Upper lobe of left lung (tissue), 4 donors: ENCODE measurements at regions not wholly inside any gene's neighbourhood (a gene's known extent, or its start where the extent isn't known, plus 50 kb on each side); places are given as distances from the start of the nearest gene placed in this dataset.

Experiments
- EP300 ChIP-seq, 4 donors: sonication (generic); formaldehyde crosslinking; IDR thresholded peaks; one replicate each; pipeline ENCODE4 v1.5.1; 2017; ENCODE audit warnings: antibody characterized with exemption in 4 of 4, control low read depth in 2 of 4
- POLR2A ChIP-seq, 4 donors: fragments of 450-650 bp; IDR thresholded peaks; one replicate each; pipeline ENCODE4 v1.5.1; 2016 to 2017; ENCODE audit warnings: antibody characterized with exemption in 4 of 4, mild to moderate bottlenecking in 2 of 4
- POLR2AphosphoS5 ChIP-seq, 2 donors: sonication (generic); formaldehyde crosslinking; IDR thresholded peaks; one replicate each; pipeline ENCODE4 v1.5.1; 2017; ENCODE audit warnings: antibody characterized with exemption in 2 of 2
- TF ChIP-seq, protein P1 (sequence below), 6 experiments: fragments of 450-650 bp in 4 of 6; fragments of 200-600 bp in 2 of 6; sonication (generic) in 2 of 6; IDR thresholded peaks; one replicate each; pipeline ENCODE4 v1.5.1; 2016 to 2019; ENCODE audit warnings: antibody characterized with exemption in 6 of 6

DNA sequence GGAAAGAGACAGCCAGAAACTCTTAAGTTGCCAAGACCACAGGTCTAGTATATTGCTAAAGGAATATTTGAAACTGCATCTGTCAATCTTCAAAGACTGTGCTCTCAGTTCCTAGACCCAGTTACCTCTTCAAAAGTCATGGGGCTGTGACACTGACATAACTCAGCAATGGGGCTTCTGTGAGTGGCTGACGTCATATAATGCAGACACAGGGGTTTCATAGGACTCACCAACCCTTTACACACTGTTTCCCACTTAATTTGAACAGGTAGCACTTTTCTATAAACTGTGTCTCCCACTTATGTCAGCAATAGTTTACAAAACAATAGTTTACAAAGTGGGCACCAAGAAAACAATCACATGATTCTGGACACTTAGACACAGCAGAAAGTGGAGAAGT, 158.4 kb downstream of the GALC start:
- TF ChIP-seq, protein P1, sequence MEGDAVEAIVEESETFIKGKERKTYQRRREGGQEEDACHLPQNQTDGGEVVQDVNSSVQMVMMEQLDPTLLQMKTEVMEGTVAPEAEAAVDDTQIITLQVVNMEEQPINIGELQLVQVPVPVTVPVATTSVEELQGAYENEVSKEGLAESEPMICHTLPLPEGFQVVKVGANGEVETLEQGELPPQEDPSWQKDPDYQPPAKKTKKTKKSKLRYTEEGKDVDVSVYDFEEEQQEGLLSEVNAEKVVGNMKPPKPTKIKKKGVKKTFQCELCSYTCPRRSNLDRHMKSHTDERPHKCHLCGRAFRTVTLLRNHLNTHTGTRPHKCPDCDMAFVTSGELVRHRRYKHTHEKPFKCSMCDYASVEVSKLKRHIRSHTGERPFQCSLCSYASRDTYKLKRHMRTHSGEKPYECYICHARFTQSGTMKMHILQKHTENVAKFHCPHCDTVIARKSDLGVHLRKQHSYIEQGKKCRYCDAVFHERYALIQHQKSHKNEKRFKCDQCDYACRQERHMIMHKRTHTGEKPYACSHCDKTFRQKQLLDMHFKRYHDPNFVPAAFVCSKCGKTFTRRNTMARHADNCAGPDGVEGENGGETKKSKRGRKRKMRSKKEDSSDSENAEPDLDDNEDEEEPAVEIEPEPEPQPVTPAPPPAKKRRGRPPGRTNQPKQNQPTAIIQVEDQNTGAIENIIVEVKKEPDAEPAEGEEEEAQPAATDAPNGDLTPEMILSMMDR (IDR thresholded peaks at IDR 0.05): no peak
- no peak for TF ChIP-seq POLR2A (IDR thresholded peaks at IDR 0.05)
- TF ChIP-seq POLR2AphosphoS5 (IDR thresholded peaks at IDR 0.05): no peak
- TF ChIP-seq EP300 (IDR thresholded peaks at IDR 0.05): no peak
